A673 (cell line): ENCODE measurements at regions not wholly inside any gene's neighbourhood (a gene's known extent, or its start where the extent isn't known, plus 50 kb on each side); places are given as distances from the start of the nearest gene placed in this dataset.

Experiments used
- BruUV-seq: library from RNA; stranded (reverse); fragments of 400-500 nt; replicated peaks from 2 replicates; lab custom pipeline; 2021; lab: Mats Ljungman, UMichigan
- CTCF ChIA-PET: fragments of 300-600 bp; sonication (Branson Sonifier 250); formaldehyde crosslinking; loops from one replicate; lab custom pipeline; 2022; ENCODE audit warnings: antibody characterized with exemption; lab: Charles Lee
- POLR2A ChIA-PET: fragments of 300-600 bp; sonication (Branson Sonifier 250); formaldehyde crosslinking; loops from one replicate; lab custom pipeline; 2022; ENCODE audit warnings: antibody characterized with exemption; ENCODE audit not compliant: low non-redundant PET; lab: Charles Lee
- DNase-seq: peaks from one replicate; pipeline ENCODE4 v3.0.0-alpha.2; 2015; ENCODE audit warnings: low spot score
- H3K27ac ChIP-seq: fragments of 200-600 bp; sonication (generic); 2 replicates; pipeline ENCODE4 v1.5.1; 2016; ENCODE audit warnings: mixed run types, low read depth, mild to moderate bottlenecking, mixed read lengths, antibody characterized with exemption, low read length; ENCODE audit not compliant: poor library complexity, severe bottlenecking
- H3K27me3 ChIP-seq: fragments of 200-600 bp; sonication (generic); replicated peaks from 2 replicates; pipeline ENCODE4 v1.6.1; 2017; ENCODE audit warnings: mixed run types, low read depth, mild to moderate bottlenecking, mixed read lengths, antibody characterized with exemption, low read length; ENCODE audit not compliant: insufficient read depth, poor library complexity
- H3K36me3 ChIP-seq: fragments of 200-600 bp; sonication (generic); 2 replicates; pipeline ENCODE4 v1.6.1; 2016; ENCODE audit warnings: mixed run types, mild to moderate bottlenecking, mixed read lengths, antibody characterized with exemption, low read length; ENCODE audit not compliant: insufficient read depth, poor library complexity, severe bottlenecking
- H3K4me1 ChIP-seq: fragments of 200-600 bp; sonication (generic); 2 replicates; pipeline ENCODE4 v1.6.1; 2017; ENCODE audit warnings: mixed run types, mild to moderate bottlenecking, mixed read lengths, antibody characterized with exemption, low read length; ENCODE audit not compliant: insufficient read depth, poor library complexity, severe bottlenecking
- H3K4me3 ChIP-seq: fragments of 200-600 bp; sonication (generic); 2 replicates; pipeline ENCODE4 v1.5.1; 2016; ENCODE audit warnings: low read depth, mixed run types, mild to moderate bottlenecking, mixed read lengths, low read length; ENCODE audit not compliant: poor library complexity, severe bottlenecking
- H3K9me3 ChIP-seq: fragments of 200-600 bp; sonication (generic); 2 replicates; pipeline ENCODE4 v1.6.1; 2016; ENCODE audit warnings: mixed run types, low read depth, mild to moderate bottlenecking, mixed read lengths, antibody characterized with exemption, low read length; ENCODE audit not compliant: poor library complexity, severe bottlenecking
- EZH2 ChIP-seq: fragments of 200-600 bp; sonication (generic); IDR thresholded peaks from 2 replicates; pipeline ENCODE4 v1.6.1; 2017; ENCODE audit warnings: borderline replicate concordance, low read depth, mild to moderate bottlenecking, mixed read lengths, antibody characterized with exemption, low read length; ENCODE audit not compliant: poor library complexity, severe bottlenecking
- intact Hi-C: fragments of 100-400 bp; cut with micrococcal nuclease; formaldehyde crosslinking; loops from one replicate; pipeline ENCODE4 v1.10.0; 2022; ENCODE audit not compliant: unreplicated experiment
- TF ChIP-seq, protein P1 (sequence below): fragments of 300-800, 200-600 bp; sonication (generic); conservative IDR thresholded peaks from 2 replicates; pipeline ENCODE4 v1.5.1; 2017; ENCODE audit warnings: low read depth, mild to moderate bottlenecking, antibody characterized with exemption, low read length, moderate library complexity, mixed read lengths

DNA sequence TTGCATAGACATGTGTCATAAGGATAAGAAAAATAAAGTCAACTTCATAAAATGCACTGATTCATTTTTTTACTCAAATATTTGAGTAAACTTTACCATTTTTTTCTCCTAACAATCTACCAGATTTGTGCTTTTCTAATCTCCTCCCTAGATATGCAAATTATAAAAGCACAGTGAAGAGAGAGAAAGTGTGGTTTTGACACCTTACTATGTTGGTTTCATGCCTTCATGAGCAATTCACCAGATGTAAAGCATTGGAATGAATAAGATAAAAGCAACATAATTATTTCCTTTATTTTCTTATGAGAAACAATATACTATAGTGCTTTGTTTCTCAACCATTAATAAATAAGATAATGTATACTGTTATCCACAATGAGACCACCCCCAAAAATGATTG is 432.5 kb upstream of the PCDH15 start:
- TF ChIP-seq EZH2, result no peak
- TF ChIP-seq, protein P1, sequence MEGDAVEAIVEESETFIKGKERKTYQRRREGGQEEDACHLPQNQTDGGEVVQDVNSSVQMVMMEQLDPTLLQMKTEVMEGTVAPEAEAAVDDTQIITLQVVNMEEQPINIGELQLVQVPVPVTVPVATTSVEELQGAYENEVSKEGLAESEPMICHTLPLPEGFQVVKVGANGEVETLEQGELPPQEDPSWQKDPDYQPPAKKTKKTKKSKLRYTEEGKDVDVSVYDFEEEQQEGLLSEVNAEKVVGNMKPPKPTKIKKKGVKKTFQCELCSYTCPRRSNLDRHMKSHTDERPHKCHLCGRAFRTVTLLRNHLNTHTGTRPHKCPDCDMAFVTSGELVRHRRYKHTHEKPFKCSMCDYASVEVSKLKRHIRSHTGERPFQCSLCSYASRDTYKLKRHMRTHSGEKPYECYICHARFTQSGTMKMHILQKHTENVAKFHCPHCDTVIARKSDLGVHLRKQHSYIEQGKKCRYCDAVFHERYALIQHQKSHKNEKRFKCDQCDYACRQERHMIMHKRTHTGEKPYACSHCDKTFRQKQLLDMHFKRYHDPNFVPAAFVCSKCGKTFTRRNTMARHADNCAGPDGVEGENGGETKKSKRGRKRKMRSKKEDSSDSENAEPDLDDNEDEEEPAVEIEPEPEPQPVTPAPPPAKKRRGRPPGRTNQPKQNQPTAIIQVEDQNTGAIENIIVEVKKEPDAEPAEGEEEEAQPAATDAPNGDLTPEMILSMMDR, result no peak
- BruUV-seq, result no TSS peak
- intact Hi-C loops, result no loop called here
- Histone ChIP-seq H3K27ac (no peak overlapping the region), H3K4me3 (no peak overlapping the region), H3K9me3 (no peaks in the 10 kb centered on the region), H3K4me1 (no peaks in the 10 kb centered on the region), H3K36me3 (no peaks in the 10 kb centered on the region), H3K27me3 (no peaks in the 10 kb centered on the region)
- DNase-seq, result no peak
- ChIA-PET POLR2A (no interaction called here), CTCF (no interaction called here)

- intact Hi-C loops, result no loop called here
- Histone ChIP-seq H3K4me1 (no peaks in the 10 kb centered on the region), H3K9me3 (no peaks in the 10 kb centered on the region), H3K27me3 (no peaks in the 10 kb centered on the region), H3K4me3 (no peak overlapping the region), H3K36me3 (no peaks in the 10 kb centered on the region), H3K27ac (no peak overlapping the region)
- CTCF ChIA-PET, result no interaction called here
- POLR2A ChIA-PET, result no interaction called here
- no peak for TF ChIP-seq EZH2
- TF ChIP-seq, protein P1, result no peak
- no peak for DNase-seq
- BruUV-seq, result no TSS peak
These were observed 432.1 kb upstream of the PCDH15 start for GRCh38 chr10:55233090-55233489.

- ChIA-PET CTCF (no interaction called here), POLR2A (no interaction called here)
- no peaks in the 10 kb centered on the region for H3K4me1 ChIP-seq
- no peaks in the 10 kb centered on the region for H3K9me3 ChIP-seq
- TF ChIP-seq, protein P1, result no peak
- TF ChIP-seq EZH2, result no peak
- DNase-seq, result no peak
- intact Hi-C loops, result no loop called here
- H3K4me3 ChIP-seq, result no peak overlapping the region
- no peaks in the 10 kb centered on the region for H3K27me3 ChIP-seq
- no TSS peak for BruUV-seq
- H3K27ac ChIP-seq, result no peak overlapping the region
- no peaks in the 10 kb centered on the region for H3K36me3 ChIP-seq
These were observed 431.5 kb upstream of the PCDH15 start for GRCh38 chr10:55232553-55232952.
